GM10266 (cell line): ENCODE measurements at regions not wholly inside any gene's neighbourhood (a gene's known extent, or its start where the extent isn't known, plus 50 kb on each side); places are given as distances from the start of the nearest gene placed in this dataset.
"Not testable (repeated sequence)": the region's sequence is repeated elsewhere in the genome, so short reads cannot be mapped to it uniquely, and the experiment has no call there.

Experiments used
- DNase-seq: peaks from one replicate; pipeline ENCODE4 v3.0.0; 2012; ENCODE audit errors: extremely low spot score
- TF ChIP-seq, protein P1 (sequence below): IDR thresholded peaks from 2 replicates; pipeline ENCODE4 v1.5.1; 2012; ENCODE audit warnings: mild to moderate bottlenecking, low read depth; ENCODE audit not compliant: control insufficient read depth, insufficient read depth; ENCODE audit errors: missing control alignments

DNA sequence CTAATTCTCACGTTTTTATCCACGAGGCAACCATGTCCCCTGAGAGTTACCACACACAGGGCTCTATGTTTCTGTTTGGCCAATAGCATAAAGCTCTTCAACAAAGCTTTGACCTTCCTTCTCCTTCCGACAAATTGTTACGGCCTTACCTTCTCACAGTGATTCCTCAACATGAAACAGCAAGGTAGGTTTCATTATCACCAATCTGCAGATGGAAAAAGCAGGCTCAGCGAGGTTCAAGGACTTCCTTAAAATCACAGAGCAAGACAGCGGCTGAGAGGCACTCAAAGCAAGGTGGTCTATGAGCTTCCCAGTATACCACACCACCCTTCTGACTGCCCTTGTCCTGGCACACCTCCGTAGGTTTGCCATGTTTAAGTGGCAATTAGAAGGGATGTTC, 360.0 kb downstream of the CD83 start:
- TF ChIP-seq, protein P1, sequence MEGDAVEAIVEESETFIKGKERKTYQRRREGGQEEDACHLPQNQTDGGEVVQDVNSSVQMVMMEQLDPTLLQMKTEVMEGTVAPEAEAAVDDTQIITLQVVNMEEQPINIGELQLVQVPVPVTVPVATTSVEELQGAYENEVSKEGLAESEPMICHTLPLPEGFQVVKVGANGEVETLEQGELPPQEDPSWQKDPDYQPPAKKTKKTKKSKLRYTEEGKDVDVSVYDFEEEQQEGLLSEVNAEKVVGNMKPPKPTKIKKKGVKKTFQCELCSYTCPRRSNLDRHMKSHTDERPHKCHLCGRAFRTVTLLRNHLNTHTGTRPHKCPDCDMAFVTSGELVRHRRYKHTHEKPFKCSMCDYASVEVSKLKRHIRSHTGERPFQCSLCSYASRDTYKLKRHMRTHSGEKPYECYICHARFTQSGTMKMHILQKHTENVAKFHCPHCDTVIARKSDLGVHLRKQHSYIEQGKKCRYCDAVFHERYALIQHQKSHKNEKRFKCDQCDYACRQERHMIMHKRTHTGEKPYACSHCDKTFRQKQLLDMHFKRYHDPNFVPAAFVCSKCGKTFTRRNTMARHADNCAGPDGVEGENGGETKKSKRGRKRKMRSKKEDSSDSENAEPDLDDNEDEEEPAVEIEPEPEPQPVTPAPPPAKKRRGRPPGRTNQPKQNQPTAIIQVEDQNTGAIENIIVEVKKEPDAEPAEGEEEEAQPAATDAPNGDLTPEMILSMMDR, result no peak
- no peak for DNase-seq

DNA sequence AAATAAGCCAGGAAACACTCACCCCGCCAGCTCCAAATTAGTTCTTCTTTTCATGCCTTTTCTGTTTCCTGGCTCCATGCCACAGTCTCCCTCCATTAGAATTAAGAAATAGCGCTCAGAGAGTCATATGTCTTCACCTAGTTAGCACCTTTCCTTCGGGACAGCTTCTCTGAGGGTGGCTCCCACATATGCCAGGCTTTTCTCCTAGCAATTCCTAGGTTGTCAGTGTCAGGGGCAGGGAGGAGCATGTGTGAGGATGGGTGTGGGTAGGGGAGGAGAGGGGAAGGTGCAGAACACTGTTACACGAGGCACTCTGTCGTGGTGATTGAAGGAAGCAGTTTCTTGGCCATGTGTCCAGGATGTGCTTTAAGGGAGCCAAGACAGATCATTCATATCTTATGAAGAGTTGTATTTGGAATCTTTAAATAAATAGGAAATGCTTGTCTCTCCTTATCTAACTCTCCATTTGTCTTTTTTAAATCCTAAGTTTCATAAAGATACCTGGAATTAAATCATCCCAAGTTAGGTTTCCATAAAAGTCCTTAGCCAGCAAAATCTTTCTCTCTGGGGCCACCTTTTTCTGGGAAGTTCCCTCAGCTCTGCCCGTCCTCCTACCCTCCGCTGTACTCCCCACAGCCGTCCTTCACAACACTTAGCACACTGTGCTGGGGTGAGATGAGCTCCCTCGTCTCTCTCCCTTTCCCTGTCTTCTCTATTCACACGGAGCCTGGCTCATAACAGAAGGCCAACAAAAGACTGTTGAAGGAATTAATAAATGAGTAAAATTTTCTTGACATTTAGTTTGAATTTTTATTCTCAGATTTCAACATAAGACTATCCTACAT, 361.0 kb downstream of the CD83 start:
- no peak for DNase-seq

DNA sequence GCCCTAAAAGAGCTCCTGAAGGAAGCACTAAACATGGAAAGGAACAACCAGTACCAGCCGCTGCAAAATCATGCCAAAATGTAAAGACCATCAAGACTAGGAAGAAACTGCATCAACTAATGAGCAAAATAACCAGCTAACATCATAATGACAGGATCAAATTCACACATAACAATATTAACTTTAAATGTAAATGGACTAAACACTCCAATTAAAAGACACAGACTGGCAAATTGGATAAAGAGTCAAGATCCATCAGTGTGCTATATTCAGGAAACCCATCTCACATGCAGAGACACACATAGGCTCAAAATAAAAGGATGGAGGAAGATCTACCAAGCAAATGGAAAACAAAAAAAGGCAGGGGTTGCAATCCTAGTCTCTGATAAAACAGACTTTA, 364.4 kb downstream of the CD83 start:
- DNase-seq, result not testable (repeated sequence)

More for the DNA sequence above, 361.0 kb downstream of the CD83 start:
- TF ChIP-seq, protein P1, result no peak

DNA sequence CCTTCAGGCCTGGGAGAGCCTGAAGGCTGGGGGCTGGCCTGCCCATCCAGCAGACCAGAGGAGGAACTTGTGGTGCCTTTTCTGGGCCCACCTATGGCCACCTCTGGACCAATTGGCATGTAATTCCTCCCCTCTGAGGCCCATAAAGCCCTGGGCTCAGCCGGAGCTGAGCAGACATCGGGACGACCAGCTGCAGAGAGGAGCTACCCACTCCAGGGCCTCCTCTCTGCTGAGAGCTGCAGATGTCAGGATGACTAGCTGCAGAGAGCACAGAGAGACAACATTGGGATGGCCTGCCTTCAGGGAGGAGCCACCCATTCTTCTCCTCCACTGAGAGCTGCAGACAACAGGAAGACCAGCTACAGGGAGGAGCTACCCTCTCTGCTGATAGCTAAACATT, 370.1 kb downstream of the CD83 start:
- TF ChIP-seq, protein P1, result no peak
- DNase-seq, result no peak

DNA sequence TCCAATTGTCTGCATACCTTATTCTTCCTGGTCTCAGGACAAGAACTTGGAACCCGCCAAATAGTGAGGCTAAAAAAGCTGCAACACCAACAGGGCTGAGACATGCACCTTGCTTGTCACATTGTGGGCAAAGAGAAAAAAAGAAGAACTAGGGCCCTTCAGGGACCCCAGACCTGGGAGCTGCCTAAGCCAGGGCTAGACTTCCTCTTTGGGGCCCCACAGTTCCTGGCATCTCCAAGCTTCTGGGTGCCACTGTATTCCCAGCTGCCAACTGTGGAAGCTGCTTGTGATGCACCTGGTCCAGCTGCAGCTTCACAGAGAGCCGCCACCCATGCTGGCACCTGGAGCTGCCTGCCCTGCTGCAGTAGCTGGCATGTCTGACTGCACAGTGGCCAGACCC, 370.6 kb downstream of the CD83 start:
- no peak for DNase-seq

DNA sequence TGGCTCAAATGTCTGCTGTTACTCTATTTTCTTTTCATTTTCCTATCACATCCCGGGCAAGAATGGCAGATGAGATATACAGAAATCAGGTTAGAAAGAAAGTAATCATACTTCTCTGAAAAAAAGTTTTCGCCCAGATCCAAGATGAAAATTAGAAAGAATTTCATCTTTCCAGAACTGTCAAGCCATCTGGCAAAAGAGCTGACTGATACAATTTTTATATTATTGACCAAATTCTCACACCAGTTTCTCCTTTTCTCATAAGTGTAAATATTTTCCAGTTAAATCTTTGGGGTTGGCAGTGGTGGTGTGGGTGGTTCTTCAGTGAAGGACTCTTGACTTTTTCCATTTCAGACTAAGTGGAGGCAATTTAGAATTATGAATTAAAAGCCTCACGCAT, 371.9 kb downstream of the CD83 start:
- no peak for DNase-seq
- TF ChIP-seq, protein P1, result no peak

More for the DNA sequence above, 370.6 kb downstream of the CD83 start:
- TF ChIP-seq, protein P1, result no peak

DNA sequence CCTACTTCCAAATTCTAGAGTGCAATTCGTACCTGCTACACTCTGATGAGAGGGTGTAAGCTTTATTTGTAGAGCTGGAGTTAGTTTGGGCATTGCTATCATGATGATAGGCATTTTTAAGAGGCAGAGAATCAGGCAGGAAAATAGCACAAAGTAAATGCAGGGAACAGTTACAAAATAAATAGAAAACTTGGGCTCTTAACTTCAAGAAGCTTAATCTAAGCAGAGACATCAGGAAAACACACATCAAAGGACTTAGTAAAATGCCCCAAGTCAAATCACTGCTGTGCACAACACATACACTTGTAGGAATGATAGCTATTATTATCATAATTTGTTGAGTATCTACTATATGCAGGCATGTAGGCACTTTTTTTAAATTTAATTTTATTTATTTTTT, 381.2 kb downstream of the CD83 start:
- DNase-seq, result no peak
- TF ChIP-seq, protein P1, result no peak
